ENCODE measurements at regions not wholly inside any gene's neighbourhood (a gene's known extent, or its start where the extent isn't known, plus 50 kb on each side); places are given as distances from the start of the nearest gene placed in this dataset.

- no peaks in the 10 kb centered on the region for H3K4me1 ChIP-seq (ENCODE audit: control insufficient read depth, insufficient read depth, low read length)
- TF ChIP-seq ZNF292 (tag by site-specific recombination; IDR thresholded peaks at IDR 0.05; ENCODE audit: borderline replicate concordance, low read depth) (no peak), ZSCAN18 (tag by site-specific recombination; IDR thresholded peaks at IDR 0.05) (no peak), YY1 (tag by site-specific recombination; IDR thresholded peaks at IDR 0.05) (no peak), ZNF768 (tag by site-specific recombination; IDR thresholded peaks at IDR 0.05) (no peak), ZNF596 (tag by site-specific recombination; IDR thresholded peaks at IDR 0.05) (no peak), TRIM28 (IDR thresholded peaks at IDR 0.05; ENCODE audit: borderline replicate concordance, low read length) (no peak), ZNF112 (tag by site-specific recombination; IDR thresholded peaks at IDR 0.05) (no peak)
- TF ChIP-seq, protein P1, sequence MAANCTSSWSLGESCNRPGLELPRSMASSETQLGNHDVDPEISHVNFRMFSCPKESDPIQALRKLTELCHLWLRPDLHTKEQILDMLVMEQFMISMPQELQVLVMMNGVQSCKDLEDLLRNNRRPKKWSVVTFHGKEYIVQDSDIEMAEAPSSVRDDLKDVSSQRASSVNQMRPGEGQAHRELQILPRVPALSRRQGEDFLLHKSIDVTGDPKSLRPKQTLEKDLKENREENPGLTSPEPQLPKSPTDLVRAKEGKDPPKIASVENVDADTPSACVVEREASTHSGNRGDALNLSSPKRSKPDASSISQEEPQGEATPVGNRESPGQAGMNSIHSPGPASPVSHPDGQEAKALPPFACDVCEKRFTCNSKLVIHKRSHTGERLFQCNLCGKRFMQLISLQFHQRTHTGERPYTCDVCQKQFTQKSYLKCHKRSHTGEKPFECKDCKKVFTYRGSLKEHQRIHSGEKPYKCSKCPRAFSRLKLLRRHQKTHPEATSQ (tag by site-specific recombination; IDR thresholded peaks at IDR 0.05): no peak
- no peak overlapping the region for H3K4me3 ChIP-seq (ENCODE audit: low read depth, low read length)
- POLR2A ChIA-PET: no interaction called here
- no peaks in the 10 kb centered on the region for H3K9me3 ChIP-seq (ENCODE audit: control insufficient read depth, insufficient read depth, low read depth, low read length)
- CTCF ChIA-PET: no interaction called here
- no peaks in the 10 kb centered on the region for H3K36me3 ChIP-seq (ENCODE audit: control insufficient read depth in 2 of 2, insufficient read depth in 1 of 2, low read length in 2 of 2)
- no peak overlapping the region for H3K27ac ChIP-seq (ENCODE audit: extremely low read depth, low read depth, low read length)
Measured at GRCh38 chr4:43373201-43373600, 480.7 kb downstream of the GRXCR1 start.

DNA sequence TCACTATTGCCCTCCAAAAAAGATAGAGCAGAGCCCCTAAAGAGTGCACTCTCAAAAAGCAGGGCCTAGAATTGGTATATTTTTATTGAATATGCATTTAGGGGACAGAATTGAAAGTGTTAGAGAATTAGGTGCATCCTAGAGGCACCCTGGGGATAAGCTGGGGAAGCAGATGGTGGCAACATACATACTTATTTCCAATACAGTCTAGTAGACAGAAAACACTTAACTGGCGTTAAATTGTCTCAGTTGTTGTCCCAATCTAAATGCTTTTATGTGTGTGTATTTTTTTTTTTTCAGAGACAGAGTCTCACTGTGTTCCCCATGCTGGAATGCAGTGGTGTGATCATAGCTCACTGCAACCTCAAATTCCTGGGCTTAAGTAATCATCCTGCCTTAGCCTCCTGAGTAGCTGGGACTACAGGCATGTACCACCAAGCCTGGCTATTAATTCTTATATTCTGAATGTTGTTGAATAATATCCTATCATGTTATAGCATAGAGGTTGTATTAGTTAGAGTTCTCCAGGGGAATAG is 481.8 kb downstream of the GRXCR1 start:
- Histone ChIP-seq H3K9me3 (ENCODE audit: control insufficient read depth, insufficient read depth, low read depth, low read length) (no peaks in the 10 kb centered on the region), H3K27ac (ENCODE audit: extremely low read depth, low read depth, low read length) (no peak overlapping the region), H3K36me3 (ENCODE audit: control insufficient read depth in 2 of 2, insufficient read depth in 1 of 2, low read length in 2 of 2) (no peaks in the 10 kb centered on the region), H3K4me1 (ENCODE audit: control insufficient read depth, insufficient read depth, low read length) (no peaks in the 10 kb centered on the region), H3K4me3 (ENCODE audit: low read depth, low read length) (no peak overlapping the region)
- TF ChIP-seq ZNF184 (tag by site-specific recombination; IDR thresholded peaks at IDR 0.05) (no peak), OSR2 (tag by site-specific recombination; IDR thresholded peaks at IDR 0.05) (no peak), ZNF114 (tag by site-specific recombination; IDR thresholded peaks at IDR 0.05) (no peak), SALL2 (tag by site-specific recombination; IDR thresholded peaks at IDR 0.05; ENCODE audit: borderline replicate concordance) (no peak), EGR2 (tag by site-specific recombination; IDR thresholded peaks at IDR 0.05; ENCODE audit: low read depth) (no peak), KLF8 (tag by site-specific recombination; IDR thresholded peaks at IDR 0.05) (no peak), ZNF274 (IDR thresholded peaks at IDR 0.05; ENCODE audit: low read length) (no peak), ZNF274 (tag by site-specific recombination; IDR thresholded peaks at IDR 0.05; ENCODE audit: borderline replicate concordance) (no peak), ZNF777 (tag by site-specific recombination; IDR thresholded peaks at IDR 0.05; ENCODE audit: borderline replicate concordance) (no peak), ZBTB21 (tag by site-specific recombination; IDR thresholded peaks at IDR 0.05) (no peak), ZSCAN23 (tag by site-specific recombination; IDR thresholded peaks at IDR 0.05) (no peak), ZNF610 (tag by site-specific recombination; IDR thresholded peaks at IDR 0.05; ENCODE audit: borderline replicate concordance) (no peak), ZNF707 (tag by site-specific recombination; IDR thresholded peaks at IDR 0.05) (no peak), ZNF423 (tag by site-specific recombination; IDR thresholded peaks at IDR 0.05) (no peak), ZNF530 (tag by site-specific recombination; IDR thresholded peaks at IDR 0.05; ENCODE audit: low read depth) (no peak)
- TF ChIP-seq, protein P2, sequence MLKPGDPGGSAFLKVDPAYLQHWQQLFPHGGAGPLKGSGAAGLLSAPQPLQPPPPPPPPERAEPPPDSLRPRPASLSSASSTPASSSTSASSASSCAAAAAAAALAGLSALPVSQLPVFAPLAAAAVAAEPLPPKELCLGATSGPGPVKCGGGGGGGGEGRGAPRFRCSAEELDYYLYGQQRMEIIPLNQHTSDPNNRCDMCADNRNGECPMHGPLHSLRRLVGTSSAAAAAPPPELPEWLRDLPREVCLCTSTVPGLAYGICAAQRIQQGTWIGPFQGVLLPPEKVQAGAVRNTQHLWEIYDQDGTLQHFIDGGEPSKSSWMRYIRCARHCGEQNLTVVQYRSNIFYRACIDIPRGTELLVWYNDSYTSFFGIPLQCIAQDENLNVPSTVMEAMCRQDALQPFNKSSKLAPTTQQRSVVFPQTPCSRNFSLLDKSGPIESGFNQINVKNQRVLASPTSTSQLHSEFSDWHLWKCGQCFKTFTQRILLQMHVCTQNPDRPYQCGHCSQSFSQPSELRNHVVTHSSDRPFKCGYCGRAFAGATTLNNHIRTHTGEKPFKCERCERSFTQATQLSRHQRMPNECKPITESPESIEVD (tag by site-specific recombination; IDR thresholded peaks at IDR 0.05): no peak
- TF ChIP-seq, protein P3, sequence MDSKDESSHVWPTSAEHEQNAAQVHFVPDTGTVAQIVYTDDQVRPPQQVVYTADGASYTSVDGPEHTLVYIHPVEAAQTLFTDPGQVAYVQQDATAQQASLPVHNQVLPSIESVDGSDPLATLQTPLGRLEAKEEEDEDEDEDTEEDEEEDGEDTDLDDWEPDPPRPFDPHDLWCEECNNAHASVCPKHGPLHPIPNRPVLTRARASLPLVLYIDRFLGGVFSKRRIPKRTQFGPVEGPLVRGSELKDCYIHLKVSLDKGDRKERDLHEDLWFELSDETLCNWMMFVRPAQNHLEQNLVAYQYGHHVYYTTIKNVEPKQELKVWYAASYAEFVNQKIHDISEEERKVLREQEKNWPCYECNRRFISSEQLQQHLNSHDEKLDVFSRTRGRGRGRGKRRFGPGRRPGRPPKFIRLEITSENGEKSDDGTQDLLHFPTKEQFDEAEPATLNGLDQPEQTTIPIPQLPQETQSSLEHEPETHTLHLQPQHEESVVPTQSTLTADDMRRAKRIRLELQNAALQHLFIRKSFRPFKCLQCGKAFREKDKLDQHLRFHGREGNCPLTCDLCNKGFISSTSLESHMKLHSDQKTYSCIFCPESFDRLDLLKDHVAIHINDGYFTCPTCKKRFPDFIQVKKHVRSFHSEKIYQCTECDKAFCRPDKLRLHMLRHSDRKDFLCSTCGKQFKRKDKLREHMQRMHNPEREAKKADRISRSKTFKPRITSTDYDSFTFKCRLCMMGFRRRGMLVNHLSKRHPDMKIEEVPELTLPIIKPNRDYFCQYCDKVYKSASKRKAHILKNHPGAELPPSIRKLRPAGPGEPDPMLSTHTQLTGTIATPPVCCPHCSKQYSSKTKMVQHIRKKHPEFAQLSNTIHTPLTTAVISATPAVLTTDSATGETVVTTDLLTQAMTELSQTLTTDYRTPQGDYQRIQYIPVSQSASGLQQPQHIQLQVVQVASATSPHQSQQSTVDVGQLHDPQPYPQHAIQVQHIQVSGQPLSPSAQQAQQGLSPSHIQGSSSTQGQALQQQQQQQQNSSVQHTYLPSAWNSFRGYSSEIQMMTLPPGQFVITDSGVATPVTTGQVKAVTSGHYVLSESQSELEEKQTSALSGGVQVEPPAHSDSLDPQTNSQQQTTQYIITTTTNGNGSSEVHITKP (tag by site-specific recombination; IDR thresholded peaks at IDR 0.05): no peak
- ChIA-PET POLR2A (no interaction called here), CTCF (no interaction called here)
